IPS-11a (cell line): ENCODE measurements at regions not wholly inside any gene's neighbourhood (a gene's known extent, or its start where the extent isn't known, plus 50 kb on each side); places are given as distances from the start of the nearest gene placed in this dataset.

Source experiments
- H3K4me3 ChIP-seq: one replicate; pipeline ENCODE4 v1.5.1; 2013; ENCODE audit warnings: low read depth, low read length, control low read depth

DNA sequence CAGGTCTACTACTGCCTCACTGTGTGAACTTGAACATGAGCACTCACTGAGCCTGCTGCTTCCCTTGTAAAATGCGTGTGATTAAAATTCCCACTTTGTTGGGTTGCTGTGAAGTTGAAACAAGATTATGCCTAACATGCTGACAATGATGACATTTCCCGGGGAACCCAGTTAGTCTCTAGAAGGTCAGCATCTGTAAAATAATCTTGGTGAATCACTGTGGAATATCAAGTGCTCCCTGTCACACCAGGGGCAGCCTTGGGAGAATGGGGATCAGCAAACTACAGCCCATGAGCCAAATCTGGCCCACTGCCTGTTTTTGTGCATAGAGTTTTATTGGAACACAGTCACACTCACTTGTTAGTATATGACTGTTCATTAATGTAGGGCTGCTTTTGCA lies 335.2 kb downstream of the MIAT start:
- H3K4me3 ChIP-seq, result no peak overlapping the region

DNA sequence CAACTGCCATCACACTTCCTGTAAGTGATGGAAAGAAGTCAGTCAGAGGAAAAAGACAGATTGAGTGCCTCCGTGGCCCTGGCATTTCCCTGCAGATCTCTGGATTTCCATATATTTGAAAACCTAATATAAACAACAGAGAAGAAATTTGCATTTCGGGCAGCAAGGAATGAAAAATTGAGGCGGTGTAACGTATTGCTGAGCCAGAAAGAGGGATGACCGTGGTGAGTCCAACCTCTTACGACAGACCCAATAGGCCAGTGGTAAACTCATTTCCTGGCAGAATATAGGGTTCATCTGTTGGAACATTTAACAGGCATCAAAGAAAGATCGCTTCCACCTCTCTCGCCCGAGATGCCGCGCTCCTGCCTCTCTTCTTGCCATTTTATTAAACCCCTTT lies 336.5 kb downstream of the MIAT start:
- no peak overlapping the region for H3K4me3 ChIP-seq

- H3K4me3 ChIP-seq, result no peak overlapping the region
Observed at GRCh38 chr22:26994801-26995200, 337.4 kb downstream of the MIAT start.

- H3K4me3 ChIP-seq, result no peak overlapping the region
Observed at GRCh38 chr22:26995235-26995634, 337.8 kb downstream of the MIAT start.

DNA sequence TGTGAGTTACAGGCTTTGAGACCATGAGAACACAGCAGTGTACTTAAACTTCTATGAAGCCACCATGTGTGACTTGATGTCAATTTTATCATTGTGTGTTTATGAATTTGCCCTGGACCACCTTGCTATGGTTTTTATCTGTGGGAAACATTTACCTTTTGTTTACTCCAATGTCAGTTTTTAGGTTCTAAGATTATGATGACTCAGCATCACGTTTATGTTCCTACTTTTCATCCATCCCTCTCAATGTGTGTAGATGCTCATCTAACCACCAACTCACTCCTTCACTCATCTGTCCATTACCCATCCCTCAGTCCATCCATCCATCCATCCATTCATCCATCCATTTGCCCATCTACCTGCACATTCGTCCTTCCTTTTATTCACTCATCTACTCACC lies 338.8 kb downstream of the MIAT start:
- no peak overlapping the region for H3K4me3 ChIP-seq

GRCh38 chr22:26998129-26998528 lies 340.7 kb downstream of the MIAT start:
- no peak overlapping the region for H3K4me3 ChIP-seq

DNA sequence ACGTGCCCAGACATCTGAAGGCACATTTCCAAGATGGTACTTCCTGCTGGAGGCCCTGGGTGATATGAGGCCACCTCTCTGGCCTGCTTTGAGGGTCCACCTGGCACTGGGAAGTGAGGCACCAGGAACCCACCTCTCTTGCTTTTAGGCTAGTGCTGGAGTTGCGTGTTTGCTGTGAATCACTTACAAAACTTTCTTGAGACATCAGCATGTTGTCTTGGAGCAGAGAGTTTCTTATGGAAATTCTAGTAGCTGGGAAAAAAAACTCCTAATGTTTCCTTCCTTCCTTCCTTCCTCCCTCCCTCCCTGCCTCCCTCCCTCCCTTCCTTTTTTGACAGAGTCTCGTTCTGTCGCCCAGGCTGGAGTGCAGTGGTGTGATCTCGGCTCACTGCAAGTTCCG lies 341.3 kb downstream of the MIAT start:
- no peak overlapping the region for H3K4me3 ChIP-seq

- no peak overlapping the region for H3K4me3 ChIP-seq
Observed at GRCh38 chr22:27003297-27003696, 345.9 kb downstream of the MIAT start.

DNA sequence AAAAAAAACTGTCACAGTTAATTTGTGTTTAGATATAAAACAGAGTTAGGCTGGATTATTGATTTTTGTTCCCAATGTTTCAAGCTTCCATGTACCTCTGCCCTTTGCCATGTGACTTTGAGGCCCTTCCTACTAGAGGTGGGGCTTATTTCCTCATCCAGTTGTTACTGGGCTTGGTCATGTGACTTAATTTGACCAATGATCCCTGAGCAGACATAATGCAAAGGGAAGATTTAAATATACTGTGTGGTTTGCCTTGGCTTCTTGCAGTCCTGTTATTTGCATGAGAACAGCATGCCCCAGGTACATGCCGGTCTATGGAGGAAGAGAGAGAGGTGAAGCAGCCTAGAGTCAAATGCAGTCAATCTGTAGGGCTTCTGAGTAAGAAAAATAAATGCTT lies 347.0 kb downstream of the MIAT start:
- H3K4me3 ChIP-seq, result no peak overlapping the region

DNA sequence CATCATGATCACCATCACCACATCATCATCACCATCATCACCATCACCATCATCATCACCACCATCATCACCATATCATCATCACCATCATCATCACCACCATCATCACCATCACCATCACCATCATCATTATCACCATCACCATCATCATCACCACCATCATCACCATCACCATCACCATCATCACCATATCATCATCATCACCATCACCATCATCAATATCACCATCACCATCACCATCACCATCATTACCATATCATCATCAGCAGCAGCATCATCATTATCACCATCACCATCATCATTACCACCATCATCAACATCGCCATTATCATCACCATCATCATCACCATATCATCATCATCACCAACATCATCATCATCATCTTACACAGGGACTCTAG lies 351.1 kb downstream of the MIAT start:
- no peak overlapping the region for H3K4me3 ChIP-seq

- no peak overlapping the region for H3K4me3 ChIP-seq
Observed at GRCh38 chr22:27011133-27011532, 353.7 kb downstream of the MIAT start.

DNA sequence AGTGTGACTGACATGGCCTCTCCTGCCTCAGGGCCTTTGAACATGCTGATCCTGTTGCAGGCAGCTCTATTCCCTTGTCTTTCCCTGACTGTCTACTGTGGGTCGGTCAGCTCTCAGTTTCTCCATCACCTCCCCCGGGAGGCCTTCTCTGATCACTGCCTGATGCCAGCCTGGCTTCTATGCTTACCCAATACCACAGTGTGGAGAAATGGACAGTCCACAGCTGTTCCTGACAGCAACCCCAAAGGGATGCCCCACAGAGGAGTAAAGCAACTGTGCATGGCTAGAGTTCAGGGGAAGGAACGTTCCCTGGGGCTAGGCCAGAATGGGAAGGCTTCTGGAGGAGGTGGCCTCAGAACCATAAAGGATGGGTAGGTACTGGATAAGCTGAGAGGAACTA lies 354.3 kb downstream of the MIAT start:
- H3K4me3 ChIP-seq, result no peak overlapping the region

DNA sequence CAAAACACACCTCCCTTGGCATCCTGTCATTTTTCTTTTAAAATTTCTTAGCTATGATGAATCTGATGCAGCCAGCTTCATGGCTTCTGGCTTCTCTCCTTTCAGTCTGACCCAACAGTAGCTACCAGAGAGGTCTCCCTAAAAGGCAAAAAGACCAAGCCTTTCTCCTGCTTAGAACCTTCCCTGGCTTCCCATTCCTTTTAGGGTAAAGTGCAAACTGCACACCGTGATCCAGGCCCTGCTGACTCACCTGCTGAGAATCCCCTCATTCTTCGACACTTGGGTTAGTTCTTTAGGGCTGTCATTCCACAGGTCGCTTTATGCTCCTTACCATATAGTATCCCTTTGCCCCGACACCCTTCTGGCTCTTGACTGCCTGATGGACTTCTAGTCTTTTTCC lies 362.4 kb downstream of the MIAT start:
- no peak overlapping the region for H3K4me3 ChIP-seq

- H3K4me3 ChIP-seq, result no peak overlapping the region
Observed at GRCh38 chr22:27022274-27022895, 365.0 kb downstream of the MIAT start.

GRCh38 chr22:27022896-27023361 lies 365.5 kb downstream of the MIAT start:
- H3K4me3 ChIP-seq, result no peak overlapping the region

DNA sequence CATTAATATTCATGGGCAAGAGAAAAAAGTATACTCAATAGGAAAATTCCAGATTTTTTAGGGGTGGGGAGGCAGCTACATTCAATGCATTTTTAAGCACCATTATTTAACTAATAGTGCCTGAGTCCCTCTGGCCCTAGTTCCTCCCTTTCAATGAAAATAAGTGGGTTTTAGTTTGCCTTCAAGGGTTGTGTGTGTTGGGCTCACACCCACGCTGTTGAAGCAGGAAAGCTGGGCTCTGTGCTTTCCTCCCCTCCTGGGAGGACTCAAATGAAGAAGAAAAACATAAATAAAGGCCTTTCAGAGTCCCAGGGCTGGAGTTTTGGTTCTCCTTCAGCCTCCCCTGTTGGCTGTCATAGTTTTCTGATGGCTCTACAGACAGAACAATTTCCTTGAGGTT lies 366.2 kb downstream of the MIAT start:
- no peak overlapping the region for H3K4me3 ChIP-seq

- H3K4me3 ChIP-seq, result no peak overlapping the region
Observed at GRCh38 chr22:27024982-27025381, 367.6 kb downstream of the MIAT start.

- H3K4me3 ChIP-seq, result no peak overlapping the region
Observed at GRCh38 chr22:27028093-27028492, 370.7 kb downstream of the MIAT start.

DNA sequence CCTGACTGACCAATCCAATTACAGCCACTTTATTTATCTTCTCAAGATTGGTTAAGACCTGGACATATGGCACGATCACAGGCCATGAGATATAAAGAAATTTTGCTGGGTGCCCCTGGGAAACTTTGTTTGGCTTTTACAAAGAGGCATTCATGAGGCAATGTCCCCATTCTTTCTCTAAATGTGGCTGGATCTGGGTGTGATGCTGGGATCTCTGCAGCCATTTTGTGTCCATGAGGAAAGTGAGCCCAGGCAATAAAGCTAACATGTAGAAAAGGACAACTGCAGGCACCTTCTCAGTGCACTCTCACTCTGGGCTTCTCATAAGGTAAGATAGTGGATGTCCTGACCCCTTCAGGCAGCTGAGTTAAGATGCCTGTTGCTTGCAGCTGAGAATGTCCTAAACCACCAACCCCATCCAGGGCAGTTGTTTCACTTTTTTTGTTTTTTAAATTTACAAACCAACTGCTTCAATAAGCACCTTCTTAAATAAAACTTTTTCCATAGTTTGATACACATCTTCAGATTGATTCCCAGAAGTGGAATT lies 372.3 kb downstream of the MIAT start:
- H3K4me3 ChIP-seq, result no peak overlapping the region

- no peak overlapping the region for H3K4me3 ChIP-seq
Observed at GRCh38 chr22:27032091-27032761, 374.8 kb downstream of the MIAT start.

DNA sequence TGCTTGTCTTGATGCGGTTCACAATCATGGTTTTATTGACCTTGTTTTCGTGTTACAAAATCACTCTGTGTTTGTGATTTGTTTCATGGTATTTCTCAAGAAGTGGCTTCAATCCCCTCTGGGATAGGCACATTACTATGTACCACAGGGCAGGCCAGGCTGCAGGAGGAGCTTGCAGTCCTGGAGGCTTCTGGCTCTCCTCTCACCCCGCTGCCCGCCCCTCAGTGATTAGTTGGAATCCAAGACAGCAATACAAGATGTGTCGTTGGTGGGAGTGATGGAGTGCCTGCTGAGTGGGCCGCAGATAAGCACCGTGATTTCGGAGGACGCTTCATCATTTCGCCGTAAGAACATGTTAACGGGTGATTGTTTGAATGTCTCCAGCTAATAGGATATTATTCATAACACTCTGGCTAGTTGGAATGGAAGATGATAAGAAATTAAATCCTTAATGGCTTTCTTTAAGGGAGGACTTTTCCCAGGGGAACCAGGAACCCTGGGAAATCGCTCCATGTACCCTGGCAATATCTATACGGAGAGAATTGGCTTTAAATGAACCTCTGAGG lies 384.4 kb downstream of the MIAT start:
- H3K4me3 ChIP-seq, result no peak overlapping the region

DNA sequence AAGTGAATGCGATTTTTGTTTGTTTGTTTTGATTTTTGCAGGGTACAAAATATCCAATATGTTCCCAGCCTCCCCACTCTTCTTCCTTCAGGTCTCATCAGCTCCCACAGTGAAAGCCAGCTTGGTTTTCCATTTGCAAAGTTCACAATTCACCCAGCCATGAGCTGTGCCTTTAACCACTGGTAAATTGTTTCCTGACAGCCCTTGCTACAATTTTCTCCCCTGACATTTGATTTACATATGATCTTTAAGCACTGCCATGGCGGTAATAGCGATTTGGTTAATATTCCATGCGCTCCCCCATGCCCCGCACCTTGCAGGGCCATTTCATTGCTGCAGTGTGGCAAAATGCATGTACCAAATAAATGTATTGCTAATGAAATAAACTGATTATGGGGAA lies 385.9 kb downstream of the MIAT start:
- no peak overlapping the region for H3K4me3 ChIP-seq
